Activated naive CD4-positive, alpha-beta T cell treated with anti-CD3 and anti-CD28 coated beads, Interleukin-2, amount 10 ng/mL, durations not matched to agents 7 days and 5 days (primary cell): ENCODE measurements at regions not wholly inside any gene's neighbourhood (a gene's known extent, or its start where the extent isn't known, plus 50 kb on each side); places are given as distances from the start of the nearest gene placed in this dataset.
"Not testable (repeated sequence)": the region's sequence is repeated elsewhere in the genome, so short reads cannot be mapped to it uniquely, and the experiment has no call there.

ENCODE experiments used
- CTCF ChIA-PET: fragments of 350-600 bp; sonication (Branson Sonifier 250); formaldehyde crosslinking; loops from one replicate; lab custom pipeline; 2021; ENCODE audit warnings: antibody characterized with exemption; lab: Charles Lee
- DNase-seq: peaks from one replicate; pipeline ENCODE4 v3.0.0-alpha.2; 2020
- H3K27ac Mint-ChIP-seq: one replicate; pipeline ENCODE4 v1.8.0; 2021; ENCODE audit warnings: mild to moderate bottlenecking, moderate library complexity, mixed read lengths
- H3K27me3 Mint-ChIP-seq: one replicate; pipeline ENCODE4 v1.8.0; 2021; ENCODE audit warnings: mild to moderate bottlenecking, mixed read lengths
- H3K36me3 Mint-ChIP-seq: one replicate; pipeline ENCODE4 v1.8.0; 2021; ENCODE audit warnings: mixed read lengths
- H3K4me1 Mint-ChIP-seq: one replicate; pipeline ENCODE4 v1.8.0; 2021; ENCODE audit warnings: mixed read lengths
- H3K4me3 Mint-ChIP-seq: one replicate; pipeline ENCODE4 v1.8.0; 2021; ENCODE audit warnings: mild to moderate bottlenecking, moderate library complexity, mixed read lengths
- H3K9me3 Mint-ChIP-seq: one replicate; pipeline ENCODE4 v1.8.0; 2021; ENCODE audit warnings: mixed read lengths

- H3K27ac Mint-ChIP-seq, H3K4me3 Mint-ChIP-seq, CTCF ChIA-PET, H3K9me3 Mint-ChIP-seq, DNase-seq, H3K36me3 Mint-ChIP-seq, H3K27me3 Mint-ChIP-seq, H3K4me1 Mint-ChIP-seq: not testable (repeated sequence)
Measured at GRCh38 chr3:159681717-159682116, 306.9 kb upstream of the IL12A start.

GRCh38 chr3:159685801-159686200, 302.8 kb upstream of the IL12A start:
- Mint-ChIP-seq H3K4me3 (no peak overlapping the region), H3K36me3 (no peaks in the 10 kb centered on the region), H3K4me1 (no peaks in the 10 kb centered on the region), H3K27me3 (no peaks in the 10 kb centered on the region), H3K27ac (no peak overlapping the region), H3K9me3 (peaks cover 7% of the 10 kb centered on the region)
- CTCF ChIA-PET = no interaction called here
- DNase-seq = no peak

GRCh38 chr3:159693226-159693625, 295.4 kb upstream of the IL12A start:
- peaks cover 6% of the 10 kb centered on the region for H3K9me3 Mint-ChIP-seq
- H3K4me3 Mint-ChIP-seq = no peak overlapping the region
- H3K27ac Mint-ChIP-seq = no peak overlapping the region
- no peak for DNase-seq
- no peaks in the 10 kb centered on the region for H3K36me3 Mint-ChIP-seq
- no peaks in the 10 kb centered on the region for H3K4me1 Mint-ChIP-seq
- no peaks in the 10 kb centered on the region for H3K27me3 Mint-ChIP-seq
- CTCF ChIA-PET = interaction anchor here (0.7 kb wide), 1 partner anchor 724 kb away, joined by 3 read pairs; no protein-coding TSS in a partner anchor

GRCh38 chr3:159711560-159712333, 276.9 kb upstream of the IL12A start:
- CTCF ChIA-PET = no interaction called here
- Mint-ChIP-seq H3K27ac (no peak overlapping the region), H3K9me3 (no peaks in the 10 kb centered on the region), H3K27me3 (no peaks in the 10 kb centered on the region), H3K36me3 (no peaks in the 10 kb centered on the region), H3K4me3 (no peak overlapping the region), H3K4me1 (no peaks in the 10 kb centered on the region)
- DNase-seq = no peak

- CTCF ChIA-PET = no interaction called here
Measured at GRCh38 chr3:159721324-159721723, 267.3 kb upstream of the IL12A start.

GRCh38 chr3:159723295-159723694, 265.3 kb upstream of the IL12A start:
- DNase-seq = no peak
- no peak overlapping the region for H3K27ac Mint-ChIP-seq
- H3K4me1 Mint-ChIP-seq = no peaks in the 10 kb centered on the region
- no peak overlapping the region for H3K4me3 Mint-ChIP-seq
- H3K27me3 Mint-ChIP-seq = no peaks in the 10 kb centered on the region
- CTCF ChIA-PET = no interaction called here
- no peaks in the 10 kb centered on the region for H3K36me3 Mint-ChIP-seq
- H3K9me3 Mint-ChIP-seq = no peaks in the 10 kb centered on the region

More at GRCh38 chr3:159721324-159721723, 267.3 kb upstream of the IL12A start:
- Mint-ChIP-seq H3K4me3 (no peak overlapping the region), H3K4me1 (no peaks in the 10 kb centered on the region), H3K27me3 (no peaks in the 10 kb centered on the region), H3K36me3 (no peaks in the 10 kb centered on the region), H3K9me3 (no peaks in the 10 kb centered on the region), H3K27ac (no peak overlapping the region)
- DNase-seq = no peak

- CTCF ChIA-PET = no interaction called here
- H3K27ac Mint-ChIP-seq = no peak overlapping the region
- H3K4me1 Mint-ChIP-seq = no peaks in the 10 kb centered on the region
- H3K9me3 Mint-ChIP-seq = no peaks in the 10 kb centered on the region
- no peaks in the 10 kb centered on the region for H3K27me3 Mint-ChIP-seq
- H3K36me3 Mint-ChIP-seq = no peaks in the 10 kb centered on the region
- H3K4me3 Mint-ChIP-seq = no peak overlapping the region
- DNase-seq = no peak
Measured at GRCh38 chr3:159724627-159725026, 264.0 kb upstream of the IL12A start.

GRCh38 chr3:159726231-159726964, 262.2 kb upstream of the IL12A start:
- H3K36me3 Mint-ChIP-seq = no peaks in the 10 kb centered on the region
- H3K27ac Mint-ChIP-seq = no peak overlapping the region
- no peaks in the 10 kb centered on the region for H3K27me3 Mint-ChIP-seq
- no peaks in the 10 kb centered on the region for H3K9me3 Mint-ChIP-seq
- no peak overlapping the region for H3K4me3 Mint-ChIP-seq
- no peak for DNase-seq
- H3K4me1 Mint-ChIP-seq = no peaks in the 10 kb centered on the region
- CTCF ChIA-PET = no interaction called here

GRCh38 chr3:159727506-159727905, 261.1 kb upstream of the IL12A start:
- no peak for DNase-seq
- H3K27ac Mint-ChIP-seq = no peak overlapping the region
- CTCF ChIA-PET = no interaction called here
- H3K4me3 Mint-ChIP-seq = no peak overlapping the region
- no peaks in the 10 kb centered on the region for H3K9me3 Mint-ChIP-seq
- H3K36me3 Mint-ChIP-seq = no peaks in the 10 kb centered on the region
- no peaks in the 10 kb centered on the region for H3K27me3 Mint-ChIP-seq
- no peaks in the 10 kb centered on the region for H3K4me1 Mint-ChIP-seq

- Mint-ChIP-seq H3K4me3 (no peak overlapping the region), H3K9me3 (no peaks in the 10 kb centered on the region), H3K4me1 (no peaks in the 10 kb centered on the region), H3K27ac (no peak overlapping the region), H3K36me3 (no peaks in the 10 kb centered on the region), H3K27me3 (no peaks in the 10 kb centered on the region)
- CTCF ChIA-PET = no interaction called here
- DNase-seq = no peak
Measured at GRCh38 chr3:159731254-159731653, 257.4 kb upstream of the IL12A start.

- Mint-ChIP-seq H3K4me3 (no peak overlapping the region), H3K27ac (no peak overlapping the region), H3K9me3 (no peaks in the 10 kb centered on the region), H3K36me3 (no peaks in the 10 kb centered on the region), H3K27me3 (no peaks in the 10 kb centered on the region), H3K4me1 (no peaks in the 10 kb centered on the region)
- DNase-seq = no peak
- CTCF ChIA-PET = no interaction called here
Measured at GRCh38 chr3:159732172-159733111, 256.2 kb upstream of the IL12A start.

- no peaks in the 10 kb centered on the region for H3K36me3 Mint-ChIP-seq
- no peak overlapping the region for H3K4me3 Mint-ChIP-seq
- CTCF ChIA-PET = no interaction called here
- H3K27ac Mint-ChIP-seq = no peak overlapping the region
- H3K27me3 Mint-ChIP-seq = no peaks in the 10 kb centered on the region
- no peaks in the 10 kb centered on the region for H3K4me1 Mint-ChIP-seq
- no peaks in the 10 kb centered on the region for H3K9me3 Mint-ChIP-seq
- DNase-seq = no peak
Measured at GRCh38 chr3:159733194-159733860, 255.3 kb upstream of the IL12A start.

GRCh38 chr3:159734681-159735080, 254.0 kb upstream of the IL12A start:
- CTCF ChIA-PET = interaction anchor here (1.2 kb wide), 1 partner anchor 412 kb away, joined by 3 read pairs; no protein-coding TSS in a partner anchor
- Mint-ChIP-seq H3K36me3 (no peaks in the 10 kb centered on the region), H3K4me3 (no peak overlapping the region), H3K4me1 (no peaks in the 10 kb centered on the region), H3K27me3 (no peaks in the 10 kb centered on the region), H3K9me3 (no peaks in the 10 kb centered on the region), H3K27ac (no peak overlapping the region)
- no peak for DNase-seq

GRCh38 chr3:159739166-159739565, 249.5 kb upstream of the IL12A start:
- Mint-ChIP-seq H3K4me3 (no peak overlapping the region), H3K9me3 (no peaks in the 10 kb centered on the region), H3K36me3 (no peaks in the 10 kb centered on the region), H3K27me3 (no peaks in the 10 kb centered on the region), H3K27ac (no peak overlapping the region), H3K4me1 (no peaks in the 10 kb centered on the region)
- CTCF ChIA-PET = no interaction called here
- no peak for DNase-seq
